Neural cell (in vitro differentiated cells): ENCODE measurements at regions not wholly inside any gene's neighbourhood (a gene's known extent, or its start where the extent isn't known, plus 50 kb on each side); places are given as distances from the start of the nearest gene placed in this dataset.

Experiments used
- H2AFZ ChIP-seq: fragments of 200-600, 300-800 bp; sonication (generic), shearing (Covaris generic); 2 replicates; pipeline ENCODE4 v1.6.0; 2014; ENCODE audit warnings: low read depth, mild to moderate bottlenecking, antibody characterized with exemption, low read length, moderate library complexity
- H3F3A ChIP-seq: fragments of 200-600 bp; shearing (Covaris generic); 2 replicates; pipeline ENCODE4 v1.6.1; 2016; ENCODE audit warnings: mild to moderate bottlenecking, moderate library complexity, mixed read lengths, antibody characterized with exemption, low read length; ENCODE audit not compliant: insufficient read depth, poor library complexity, severe bottlenecking
- H3K27ac ChIP-seq: fragments of 200-600, 300-800 bp; sonication (generic), shearing (Covaris generic); 2 replicates; pipeline ENCODE4 v1.5.1; 2014; ENCODE audit warnings: mild to moderate bottlenecking, low read length, moderate library complexity
- H3K27me3 ChIP-seq: fragments of 300-800, 200-600 bp; sonication (generic), shearing (Covaris generic); 2 replicates; pipeline ENCODE4 v1.6.0; 2014; ENCODE audit warnings: mild to moderate bottlenecking, low read depth, low read length, moderate library complexity; ENCODE audit not compliant: insufficient read depth
- H3K36me3 ChIP-seq: fragments of 300-800, 200-600 bp; sonication (generic), shearing (Covaris generic); 2 replicates; pipeline ENCODE4 v1.5.1; 2014; ENCODE audit warnings: mild to moderate bottlenecking, antibody characterized with exemption, low read length, moderate library complexity; ENCODE audit not compliant: insufficient read depth
- H3K4me2 ChIP-seq: fragments of 300-800, 200-600 bp; sonication (generic), shearing (Covaris generic); 2 replicates; pipeline ENCODE4 v1.6.0; 2014; ENCODE audit warnings: mild to moderate bottlenecking, low read length
- H3K4me3 ChIP-seq: fragments of 300-800, 200-600 bp; sonication (generic), shearing (Covaris generic); 2 replicates; pipeline ENCODE4 v1.5.1; 2014; ENCODE audit warnings: mild to moderate bottlenecking, low read length, moderate library complexity
- H3K79me2 ChIP-seq: fragments of 200-600 bp; shearing (Covaris generic); replicated peaks from 2 replicates; pipeline ENCODE4 v1.6.0; 2014; ENCODE audit warnings: mild to moderate bottlenecking, low read length, moderate library complexity; ENCODE audit not compliant: insufficient read depth
- H3K9ac ChIP-seq: fragments of 300-800, 200-600 bp; sonication (generic), shearing (Covaris generic); 2 replicates; pipeline ENCODE4 v1.6.1; 2016; ENCODE audit warnings: mild to moderate bottlenecking, low read length, mixed read lengths
- H3K9me2 ChIP-seq: fragments of 200-600 bp; shearing (Covaris generic); 2 replicates; pipeline ENCODE4 v1.6.1; 2016; ENCODE audit warnings: mild to moderate bottlenecking, low read length, mixed read lengths; ENCODE audit not compliant: insufficient read depth
- H3K9me3 ChIP-seq: fragments of 200-600, 300-800 bp; sonication (generic), shearing (Covaris generic); 2 replicates; pipeline ENCODE4 v1.6.1; 2016; ENCODE audit warnings: mild to moderate bottlenecking, mixed run types, low read length, moderate library complexity, mixed read lengths
- H4K20me1 ChIP-seq: fragments of 200-600 bp; shearing (Covaris generic); 2 replicates; pipeline ENCODE4 v1.6.1; 2016; ENCODE audit warnings: mild to moderate bottlenecking, mixed run types; ENCODE audit not compliant: insufficient read depth
- EP300 ChIP-seq: fragments of 450-650 bp; conservative IDR thresholded peaks from 2 replicates; pipeline ENCODE4 v1.6.1; 2014; ENCODE audit warnings: antibody characterized with exemption, mild to moderate bottlenecking, moderate library complexity; ENCODE audit not compliant: poor library complexity, severe bottlenecking
- EZH2 ChIP-seq: fragments of 200-600, 300-800 bp; shearing (Covaris generic), sonication (generic); IDR thresholded peaks from 2 replicates; pipeline ENCODE4 v1.6.1; 2014; ENCODE audit warnings: antibody characterized with exemption, low read length, borderline replicate concordance, mild to moderate bottlenecking; ENCODE audit not compliant: insufficient read depth, poor library complexity, severe bottlenecking
- MXI1 ChIP-seq: fragments of 450-650 bp; conservative IDR thresholded peaks from 2 replicates; pipeline ENCODE4 v1.6.1; 2014; ENCODE audit warnings: antibody characterized with exemption, mild to moderate bottlenecking; ENCODE audit not compliant: poor library complexity, severe bottlenecking
- POLR2AphosphoS5 ChIP-seq: IDR thresholded peaks from 2 replicates; pipeline ENCODE4 v1.6.1; 2012
- RAD21 ChIP-seq: fragments of 450-650 bp; conservative IDR thresholded peaks from 2 replicates; pipeline ENCODE4 v1.6.1; 2014; ENCODE audit warnings: antibody characterized with exemption, mild to moderate bottlenecking, moderate library complexity
- REST ChIP-seq: IDR thresholded peaks from 2 replicates; pipeline ENCODE4 v1.6.1; 2012; ENCODE audit warnings: borderline replicate concordance
- SMC3 ChIP-seq: fragments of 450-650 bp; conservative IDR thresholded peaks from 2 replicates; pipeline ENCODE4 v1.6.1; 2014; ENCODE audit warnings: antibody characterized with exemption, mild to moderate bottlenecking, moderate library complexity; ENCODE audit not compliant: poor library complexity
- TAF1 ChIP-seq: IDR thresholded peaks from 2 replicates; pipeline ENCODE4 v1.6.1; 2012; ENCODE audit warnings: low read depth
- TF ChIP-seq, protein P1 (sequence below): fragments of 450-650 bp; IDR thresholded peaks from 2 replicates; pipeline ENCODE4 v1.5.1; 2014; ENCODE audit warnings: antibody characterized with exemption, mild to moderate bottlenecking, moderate library complexity; ENCODE audit not compliant: poor library complexity, severe bottlenecking

GRCh38 chr5:10913181-10913810 is 152.3 kb upstream of the DAP start:
- Histone ChIP-seq H3K9me3 (no peaks in the 10 kb centered on the region), H3F3A (no peaks in the 10 kb centered on the region), H3K4me3 (no peak overlapping the region), H3K27ac (no peak overlapping the region), H3K36me3 (no peaks in the 10 kb centered on the region), H3K4me2 (no peak overlapping the region), H3K9me2 (no peaks in the 10 kb centered on the region), H3K9ac (no peak overlapping the region), H3K79me2 (no peaks in the 10 kb centered on the region), H2AFZ (no peak overlapping the region), H4K20me1 (no peaks in the 10 kb centered on the region), H3K27me3 (no peaks in the 10 kb centered on the region)
- TF ChIP-seq EP300 (no peak), REST (no peak), POLR2AphosphoS5 (no peak), MXI1 (no peak), TAF1 (no peak), EZH2 (no peak), SMC3 (no peak), RAD21 (no peak)
- TF ChIP-seq, protein P1, sequence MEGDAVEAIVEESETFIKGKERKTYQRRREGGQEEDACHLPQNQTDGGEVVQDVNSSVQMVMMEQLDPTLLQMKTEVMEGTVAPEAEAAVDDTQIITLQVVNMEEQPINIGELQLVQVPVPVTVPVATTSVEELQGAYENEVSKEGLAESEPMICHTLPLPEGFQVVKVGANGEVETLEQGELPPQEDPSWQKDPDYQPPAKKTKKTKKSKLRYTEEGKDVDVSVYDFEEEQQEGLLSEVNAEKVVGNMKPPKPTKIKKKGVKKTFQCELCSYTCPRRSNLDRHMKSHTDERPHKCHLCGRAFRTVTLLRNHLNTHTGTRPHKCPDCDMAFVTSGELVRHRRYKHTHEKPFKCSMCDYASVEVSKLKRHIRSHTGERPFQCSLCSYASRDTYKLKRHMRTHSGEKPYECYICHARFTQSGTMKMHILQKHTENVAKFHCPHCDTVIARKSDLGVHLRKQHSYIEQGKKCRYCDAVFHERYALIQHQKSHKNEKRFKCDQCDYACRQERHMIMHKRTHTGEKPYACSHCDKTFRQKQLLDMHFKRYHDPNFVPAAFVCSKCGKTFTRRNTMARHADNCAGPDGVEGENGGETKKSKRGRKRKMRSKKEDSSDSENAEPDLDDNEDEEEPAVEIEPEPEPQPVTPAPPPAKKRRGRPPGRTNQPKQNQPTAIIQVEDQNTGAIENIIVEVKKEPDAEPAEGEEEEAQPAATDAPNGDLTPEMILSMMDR = no peak

GRCh38 chr5:10912435-10912834 is 151.4 kb upstream of the DAP start:
- Histone ChIP-seq H3K4me3 (no peak overlapping the region), H2AFZ (no peak overlapping the region), H3K9ac (no peak overlapping the region), H3K79me2 (no peaks in the 10 kb centered on the region), H3K27me3 (no peaks in the 10 kb centered on the region), H3F3A (no peaks in the 10 kb centered on the region), H4K20me1 (no peaks in the 10 kb centered on the region), H3K9me2 (no peaks in the 10 kb centered on the region), H3K27ac (no peak overlapping the region), H3K4me2 (no peak overlapping the region), H3K36me3 (no peaks in the 10 kb centered on the region), H3K9me3 (no peaks in the 10 kb centered on the region)
- TF ChIP-seq EZH2 (no peak), RAD21 (no peak)
- TF ChIP-seq, protein P1 = no peak
